Motor neuron (in vitro differentiated cells): ENCODE measurements at regions not wholly inside any gene's neighbourhood (a gene's known extent, or its start where the extent isn't known, plus 50 kb on each side); places are given as distances from the start of the nearest gene placed in this dataset.

Experiments used
- ATAC-seq, 8 experiments: fragments of 200-7000 bp; cut with Tn5 transposase; replicated peaks in 6 of 8; 2 replicates each; pipeline ENCODE4 v1.8.0; 2021; ENCODE audit warnings: mild to moderate bottlenecking in 8 of 8, moderate library complexity in 8 of 8
- H3K27ac ChIP-seq, 2 donors: fragments of 250-450 bp; sonication (Bioruptor Pico); 2 replicates each; pipeline ENCODE4 v1.9.0; 2021; ENCODE audit warnings: antibody characterized with exemption in 2 of 2, mild to moderate bottlenecking in 2 of 2, moderate library complexity in 1 of 2
- H3K4me1 ChIP-seq, 2 donors: fragments of 250-450 bp; sonication (Bioruptor Pico); replicated peaks in 1 of 2; 2 replicates each; pipeline ENCODE4 v1.6.1; 2021; ENCODE audit warnings: antibody characterized with exemption in 2 of 2, mild to moderate bottlenecking in 2 of 2, moderate library complexity in 1 of 2
- H3K4me3 ChIP-seq, 5 donors: fragments of 250-450 bp; sonication (Bioruptor Pico); 2 replicates each; pipeline ENCODE4 v1.9.0; 2021; ENCODE audit warnings: antibody characterized with exemption in 5 of 5, mild to moderate bottlenecking in 5 of 5, moderate library complexity in 4 of 5
- WGBS, 10 experiments: fragments of 450-650 bp; shearing (Covaris generic); methylation state at CpG; one replicate each; pipeline ENCODE4 v1.0.0; 2022; 5-methylcytosine and 5-hydroxymethylcytosine counted together
- in situ Hi-C, 9 experiments: fragments of 400-800 bp; cut with MboI; loops; one replicate each; pipeline ENCODE4 v1.15.0; 2021; ENCODE audit warnings: low sequenced_read_pairs in 9 of 9, low pct_unique_long_range_greater_than_20kb in 2 of 9; ENCODE audit not compliant: unreplicated experiment in 9 of 9

- Histone ChIP-seq H3K4me3 (no peak overlapping the region), H3K4me1 (peaks cover 0 to under 1% of the 10 kb centered on the region in 2 donors), H3K27ac (no peak overlapping the region)
- no peak for ATAC-seq
- WGBS, 10 experiments: 40 to 86% (median 67%) methylated on average over 1 of the region's 1 CpG; no CpG with 5 or more reads in 5 of the 10 experiments
- in situ Hi-C loops: no loop called here
Measured at GRCh38 chr3:124535306-124535705, 194.9 kb upstream of the UMPS start.

- WGBS, 10 experiments: 55 to 100% (median 79%) methylated on average over 1 to 5 of the region's 6 CpGs; no CpG with 5 or more reads in 2 of the 10 experiments
- Histone ChIP-seq H3K4me3 (no peak overlapping the region), H3K4me1 (no peaks in the 10 kb centered on the region), H3K27ac (no peak overlapping the region)
- in situ Hi-C loops: loop anchor here in 1 of 9 experiments (10.0 kb wide), 1 partner anchor 46 kb away; no protein-coding TSS in a partner anchor
- no peak for ATAC-seq
Measured at GRCh38 chr3:124540550-124541211, 189.6 kb upstream of the UMPS start.

- H3K4me1 ChIP-seq: no peaks in the 10 kb centered on the region
- WGBS, 10 experiments: 33 to 100% (median 78%) methylated on average over 1 to 6 of the region's 6 CpGs; no CpG with 5 or more reads in 1 of the 10 experiments
- peak in 3 of 8 experiments; percentile 23 to 82 (median 53) for ATAC-seq
- in situ Hi-C loops: loop anchor here in 1 of 9 experiments (10.0 kb wide), 1 partner anchor 48 kb away; no protein-coding TSS in a partner anchor
- H3K4me3 ChIP-seq: no peak overlapping the region
- no peak overlapping the region for H3K27ac ChIP-seq
Measured at GRCh38 chr3:124542214-124542869, 187.9 kb upstream of the UMPS start.

- in situ Hi-C loops: loop anchor here in 1 of 9 experiments (10.0 kb wide), 1 partner anchor 51 kb away; no protein-coding TSS in a partner anchor
- H3K27ac ChIP-seq: no peak overlapping the region
- 71 to 100% (median 84%) methylated on average over 1 to 3 of the region's 3 CpGs; no CpG with 5 or more reads in 3 of the 10 experiments for WGBS, 10 experiments
- H3K4me3 ChIP-seq: no peak overlapping the region
- H3K4me1 ChIP-seq: no peaks in the 10 kb centered on the region
- ATAC-seq: no peak
Measured at GRCh38 chr3:124545891-124546290, 184.4 kb upstream of the UMPS start.

GRCh38 chr3:124552224-124552623 is 178.0 kb upstream of the UMPS start:
- 66 to 100% (median 76%) methylated on average over 1 to 4 of the region's 5 CpGs; no CpG with 5 or more reads in 2 of the 10 experiments for WGBS, 10 experiments

GRCh38 chr3:124553178-124553577 is 177.1 kb upstream of the UMPS start:
- H3K27ac ChIP-seq: no peak overlapping the region
- 67 to 93% (median 77%) methylated on average over 1 to 3 of the region's 3 CpGs; no CpG with 5 or more reads in 4 of the 10 experiments for WGBS, 10 experiments
- in situ Hi-C loops: loop anchor here in 4 of 9 experiments (10.0 to 25.0 kb wide), 3 partner anchors 134 to 541 kb away; no protein-coding TSS in a partner anchor
- ATAC-seq: no peak
- H3K4me1 ChIP-seq: no peaks in the 10 kb centered on the region
- no peak overlapping the region for H3K4me3 ChIP-seq

More at GRCh38 chr3:124552224-124552623, 178.0 kb upstream of the UMPS start:
- Histone ChIP-seq H3K27ac (no peak overlapping the region), H3K4me3 (no peak overlapping the region), H3K4me1 (no peaks in the 10 kb centered on the region)
- peak in 1 of 8 experiments; percentile 33 for ATAC-seq
- in situ Hi-C loops: loop anchor here in 4 of 9 experiments (10.0 to 25.0 kb wide), 3 partner anchors 135 to 540 kb away; no protein-coding TSS in a partner anchor

- in situ Hi-C loops: loop anchor here in 4 of 9 experiments (10.0 to 25.0 kb wide), 3 partner anchors 131 to 544 kb away; no protein-coding TSS in a partner anchor
- H3K4me3 ChIP-seq: no peak overlapping the region
- no peak for ATAC-seq
- H3K27ac ChIP-seq: no peak overlapping the region
- 0 to 86% (median 56%) methylated on average over 1 to 2 of the region's 2 CpGs; no CpG with 5 or more reads in 3 of the 10 experiments for WGBS, 10 experiments
- H3K4me1 ChIP-seq: no peaks in the 10 kb centered on the region
Measured at GRCh38 chr3:124556636-124557035, 173.6 kb upstream of the UMPS start.

- Histone ChIP-seq H3K4me1 (no peaks in the 10 kb centered on the region), H3K27ac (no peak overlapping the region), H3K4me3 (no peak overlapping the region)
- WGBS, 10 experiments: 0 to 100% (median 68%) methylated on average over 1 to 4 of the region's 5 CpGs; no CpG with 5 or more reads in 1 of the 10 experiments
- ATAC-seq: peak in 2 of 8 experiments; percentile 4 to 17
- in situ Hi-C loops: loop anchor here in 4 of 9 experiments (10.0 to 25.0 kb wide), 3 partner anchors 130 to 545 kb away; no protein-coding TSS in a partner anchor
Measured at GRCh38 chr3:124557433-124558232, 172.6 kb upstream of the UMPS start.

- in situ Hi-C loops: loop anchor here in 4 of 9 experiments (10.0 to 25.0 kb wide), 3 partner anchors 128 to 547 kb away; no protein-coding TSS in a partner anchor
- no peak overlapping the region for H3K27ac ChIP-seq
- peak; percentile 44 to 90 (median 74) for ATAC-seq
- no peaks in the 10 kb centered on the region for H3K4me1 ChIP-seq
- no peak overlapping the region for H3K4me3 ChIP-seq
- whole genome bisulfite sequencing, 10 experiments: 0 to 88% (median 74%) methylated on average over 2 to 7 of the region's 8 CpGs; no CpG with 5 or more reads in 1 of the 10 experiments
Measured at GRCh38 chr3:124558991-124559845, 171.0 kb upstream of the UMPS start.

- no peak overlapping the region for H3K27ac ChIP-seq
- WGBS, 10 experiments: 0 to 40% (median 18%) methylated on average over 1 to 9 of the region's 9 CpGs; no CpG with 5 or more reads in 1 of the 10 experiments
- ATAC-seq: peak; percentile 30 to 88 (median 81)
- in situ Hi-C loops: loop anchor here in 5 of 9 experiments (10.0 to 25.0 kb wide), 4 partner anchors 125 to 548 kb away; no protein-coding TSS in a partner anchor
- peaks cover 0 to under 1% of the 10 kb centered on the region in 2 donors for H3K4me1 ChIP-seq
- H3K4me3 ChIP-seq: no peak overlapping the region
Measured at GRCh38 chr3:124559846-124560574, 170.2 kb upstream of the UMPS start.

- Histone ChIP-seq H3K27ac (no peak overlapping the region), H3K4me1 (peaks cover 0 to 2% of the 10 kb centered on the region in 2 donors), H3K4me3 (no peak overlapping the region)
- WGBS, 10 experiments: 45 to 90% (median 67%) methylated on average over 1 to 2 of the region's 2 CpGs; no CpG with 5 or more reads in 5 of the 10 experiments
- ATAC-seq: no peak
- in situ Hi-C loops: loop anchor here in 4 of 9 experiments (10.0 to 25.0 kb wide), 3 partner anchors 124 to 548 kb away; no protein-coding TSS in a partner anchor
Measured at GRCh38 chr3:124560666-124561215, 169.5 kb upstream of the UMPS start.
